NCI-H2196 treated with DMSO at 0.1 percent for 48 hours (cell line): ENCODE measurements at regions not wholly inside any gene's neighbourhood (a gene's known extent, or its start where the extent isn't known, plus 50 kb on each side); places are given as distances from the start of the nearest gene placed in this dataset.
A peak's percentile ranks its signal among the peaks of the same experiment; 100 is the strongest.
"Not testable (repeated sequence)": the region's sequence is repeated elsewhere in the genome, so short reads cannot be mapped to it uniquely, and the experiment has no call there.

ENCODE experiments used
- DNase-seq: peaks from one replicate; lab custom pipeline; 2025; ENCODE audit not compliant: unreplicated experiment; lab: John Stamatoyannopoulos, UW

GRCh38 chr4:128758314-128758922 lies 51.1 kb upstream of the JADE1 start:
- DNase-seq: no peak

- peak; percentile 9 for DNase-seq
Observed at GRCh38 chr4:128757712-128758111, 51.8 kb upstream of the JADE1 start.

GRCh38 chr4:128751354-128751753 lies 58.1 kb upstream of the JADE1 start:
- no peak for DNase-seq

GRCh38 chr4:128741748-128742147 lies 67.8 kb upstream of the JADE1 start:
- DNase-seq: not testable (repeated sequence)

GRCh38 chr4:128737098-128737513 lies 72.4 kb upstream of the JADE1 start:
- DNase-seq: no peak

GRCh38 chr4:128735714-128736113 lies 73.8 kb upstream of the JADE1 start:
- DNase-seq: no peak

- no peak for DNase-seq
Observed at GRCh38 chr4:128728190-128728589, 81.3 kb upstream of the JADE1 start.

GRCh38 chr4:128727658-128728057 lies 81.8 kb upstream of the JADE1 start:
- no peak for DNase-seq

- no peak for DNase-seq
Observed at GRCh38 chr4:128725405-128726055, 84.0 kb upstream of the JADE1 start.

- DNase-seq: no peak
Observed at GRCh38 chr4:128722911-128723310, 86.6 kb upstream of the JADE1 start.

GRCh38 chr4:128721896-128722295 lies 87.6 kb upstream of the JADE1 start:
- DNase-seq: no peak

GRCh38 chr4:128720270-128720669 lies 89.2 kb upstream of the JADE1 start:
- no peak for DNase-seq

GRCh38 chr4:128718768-128719167 lies 90.7 kb upstream of the JADE1 start:
- no peak for DNase-seq

- no peak for DNase-seq
Observed at GRCh38 chr4:128716338-128716737, 93.2 kb upstream of the JADE1 start.

- DNase-seq: no peak
Observed at GRCh38 chr4:128715616-128716015, 93.9 kb upstream of the JADE1 start.

GRCh38 chr4:128711361-128711760 lies 98.1 kb upstream of the JADE1 start:
- DNase-seq: no peak

- no peak for DNase-seq
Observed at GRCh38 chr4:128709268-128709667, 100.2 kb upstream of the JADE1 start.

GRCh38 chr4:128707864-128708263 lies 101.6 kb upstream of the JADE1 start:
- DNase-seq: no peak

GRCh38 chr4:128703948-128704347 lies 105.6 kb upstream of the JADE1 start:
- no peak for DNase-seq

GRCh38 chr4:128700659-128701350 lies 108.7 kb upstream of the JADE1 start:
- no peak for DNase-seq

GRCh38 chr4:128698386-128698785 lies 111.1 kb upstream of the JADE1 start:
- DNase-seq: no peak

- no peak for DNase-seq
Observed at GRCh38 chr4:128697323-128697722, 112.2 kb upstream of the JADE1 start.
